Activated T-helper 2 cell treated with anti-CD3 and anti-CD28 coated beads, Interferon-gamma antibody, Interleukin-2, Interleukin-4, amounts not matched to agents 10 μg/mL and 5 μg/mL and 100 μg/mL, durations not matched to agents 14 hours and 24 hours and 36 hours (primary cell): ENCODE measurements at regions not wholly inside any gene's neighbourhood (a gene's known extent, or its start where the extent isn't known, plus 50 kb on each side); places are given as distances from the start of the nearest gene placed in this dataset.
A peak's percentile ranks its signal among the peaks of the same experiment; 100 is the strongest.
"Not testable (repeated sequence)": the region's sequence is repeated elsewhere in the genome, so short reads cannot be mapped to it uniquely, and the experiment has no call there.

Experiments used
- DNase-seq: peaks from one replicate; pipeline ENCODE4 v3.0.0; 2021; ENCODE audit warnings: low spot score
- H3K27ac Mint-ChIP-seq: one replicate; pipeline ENCODE4 v1.8.0; 2021; ENCODE audit warnings: mixed read lengths
- H3K27me3 Mint-ChIP-seq: one replicate; pipeline ENCODE4 v1.8.0; 2021; ENCODE audit warnings: low read depth, mixed read lengths
- H3K36me3 Mint-ChIP-seq: one replicate; pipeline ENCODE4 v1.8.0; 2021; ENCODE audit warnings: low read depth, mixed read lengths
- H3K4me1 Mint-ChIP-seq: one replicate; pipeline ENCODE4 v1.8.0; 2021; ENCODE audit warnings: low read depth, mixed read lengths
- H3K4me3 Mint-ChIP-seq: one replicate; pipeline ENCODE4 v1.8.0; 2021; ENCODE audit warnings: low read depth, mild to moderate bottlenecking, moderate library complexity, mixed read lengths
- H3K9me3 Mint-ChIP-seq: one replicate; pipeline ENCODE4 v1.8.0; 2021; ENCODE audit warnings: mixed read lengths
- intact Hi-C: fragments of 100-400 bp; cut with micrococcal nuclease; formaldehyde crosslinking; loops from one replicate; pipeline ENCODE4 v1.15.1; 2023

DNA sequence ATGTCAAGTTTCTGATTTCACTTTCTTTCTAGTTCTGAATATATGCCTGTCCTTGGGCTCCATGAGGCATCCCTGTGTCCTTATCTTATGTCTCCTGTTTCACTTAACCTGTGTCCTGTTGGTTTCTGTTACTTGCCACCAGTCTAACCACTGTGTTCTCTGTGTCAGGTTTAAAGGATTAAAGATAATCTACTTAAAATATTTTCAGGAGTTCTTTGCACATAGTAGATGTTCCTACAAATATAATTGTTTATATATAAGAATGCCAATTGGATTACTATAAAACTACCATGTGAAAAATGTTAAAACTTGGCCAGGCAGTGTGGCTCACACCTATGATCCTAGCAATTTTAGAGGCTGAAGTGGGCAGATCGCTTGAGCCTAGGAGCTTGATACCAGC is 406.4 kb downstream of the CCER1 start:
- no peaks in the 10 kb centered on the region for H3K27me3 Mint-ChIP-seq
- H3K4me3 Mint-ChIP-seq, result no peak overlapping the region
- intact Hi-C loops, result no loop called here
- no peak for DNase-seq
- H3K27ac Mint-ChIP-seq, result no peak overlapping the region
- H3K9me3 Mint-ChIP-seq, result no peaks in the 10 kb centered on the region
- H3K4me1 Mint-ChIP-seq, result no peaks in the 10 kb centered on the region
- no peaks in the 10 kb centered on the region for H3K36me3 Mint-ChIP-seq

- Mint-ChIP-seq H3K36me3 (no peaks in the 10 kb centered on the region), H3K9me3 (no peaks in the 10 kb centered on the region), H3K4me3 (no peak overlapping the region), H3K4me1 (no peaks in the 10 kb centered on the region), H3K27me3 (no peaks in the 10 kb centered on the region), H3K27ac (no peak overlapping the region)
- intact Hi-C loops, result no loop called here
- no peak for DNase-seq
These were observed 408.5 kb downstream of the CCER1 start for GRCh38 chr12:90546511-90546910.

- Mint-ChIP-seq H3K4me3 (no peak overlapping the region), H3K9me3 (no peaks in the 10 kb centered on the region), H3K4me1 (no peaks in the 10 kb centered on the region), H3K36me3 (no peaks in the 10 kb centered on the region), H3K27me3 (no peaks in the 10 kb centered on the region), H3K27ac (no peak overlapping the region)
- intact Hi-C loops, result no loop called here
- DNase-seq, result no peak
These were observed 411.1 kb downstream of the CCER1 start for GRCh38 chr12:90543841-90544240.

GRCh38 chr12:90543374-90543773 is 411.6 kb downstream of the CCER1 start:
- DNase-seq, result no peak
- no peak overlapping the region for H3K4me3 Mint-ChIP-seq
- intact Hi-C loops, result no loop called here
- no peaks in the 10 kb centered on the region for H3K4me1 Mint-ChIP-seq
- no peaks in the 10 kb centered on the region for H3K36me3 Mint-ChIP-seq
- H3K27me3 Mint-ChIP-seq, result no peaks in the 10 kb centered on the region
- no peak overlapping the region for H3K27ac Mint-ChIP-seq
- no peaks in the 10 kb centered on the region for H3K9me3 Mint-ChIP-seq

GRCh38 chr12:90542852-90543251 is 412.1 kb downstream of the CCER1 start:
- DNase-seq, H3K27me3 Mint-ChIP-seq, intact Hi-C loops, H3K4me3 Mint-ChIP-seq, H3K4me1 Mint-ChIP-seq, H3K9me3 Mint-ChIP-seq, H3K36me3 Mint-ChIP-seq, H3K27ac Mint-ChIP-seq: not testable (repeated sequence)

DNA sequence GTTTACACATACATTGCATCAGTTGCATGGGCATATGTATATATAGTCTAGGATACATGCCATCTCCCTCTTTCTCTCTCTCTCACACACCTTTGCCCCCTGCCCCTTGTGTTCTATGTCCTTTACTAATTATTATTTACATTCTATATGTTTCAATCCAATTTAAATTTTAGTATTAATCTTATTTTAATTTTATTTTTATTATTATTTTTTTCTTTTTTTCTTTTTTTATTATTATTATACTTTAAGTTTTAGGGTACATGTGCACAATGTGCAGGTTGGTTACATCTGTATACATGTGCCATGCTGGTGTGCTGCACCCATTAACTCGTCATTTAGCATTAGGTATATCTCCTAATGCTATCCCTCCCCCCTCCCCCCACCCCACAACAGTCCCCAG is 421.1 kb downstream of the CCER1 start:
- H3K36me3 Mint-ChIP-seq, H3K4me3 Mint-ChIP-seq, H3K27ac Mint-ChIP-seq, H3K27me3 Mint-ChIP-seq, intact Hi-C loops, H3K9me3 Mint-ChIP-seq, H3K4me1 Mint-ChIP-seq, DNase-seq: not testable (repeated sequence)

DNA sequence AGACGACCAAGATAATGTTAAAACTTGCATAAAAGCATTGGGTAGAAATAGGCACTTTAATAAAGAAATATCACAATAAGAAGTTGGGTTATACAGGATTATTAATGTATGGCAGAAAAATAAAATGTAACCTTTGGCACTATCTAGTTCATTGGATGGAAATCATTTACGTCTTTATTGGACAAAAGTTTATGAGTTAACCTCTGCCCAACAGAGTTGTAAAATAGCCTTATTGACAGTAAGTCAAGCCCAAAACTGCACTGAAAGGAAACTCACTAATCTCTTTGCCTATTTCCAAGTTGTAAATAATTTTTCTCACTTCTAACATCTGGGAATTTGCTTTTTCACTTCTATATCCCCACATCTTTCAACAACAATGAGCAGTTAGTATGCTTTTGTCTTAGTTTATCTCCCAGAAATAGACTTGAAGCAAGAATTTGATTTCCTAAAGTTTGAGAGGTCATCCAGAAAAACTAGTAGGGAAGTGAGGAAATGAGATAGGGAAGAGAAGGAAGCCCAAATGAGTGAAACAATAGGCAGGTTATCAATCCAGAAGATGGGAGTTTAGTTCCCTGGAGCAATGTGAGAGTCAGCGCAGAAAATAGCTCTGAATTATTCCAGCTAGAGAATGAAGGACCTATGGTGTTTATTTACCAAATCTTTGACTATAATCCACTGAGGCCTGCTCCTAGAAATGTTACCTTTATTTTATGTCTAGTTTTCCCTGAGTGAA is 434.8 kb downstream of the CCER1 start:
- intact Hi-C loops, result no loop called here
- Mint-ChIP-seq H3K4me1 (peaks cover 19% of the 10 kb centered on the region), H3K27me3 (no peaks in the 10 kb centered on the region), H3K27ac (no peak overlapping the region), H3K4me3 (no peak overlapping the region), H3K36me3 (no peaks in the 10 kb centered on the region), H3K9me3 (peaks cover 2% of the 10 kb centered on the region)
- DNase-seq, result no peak

GRCh38 chr12:90519285-90519684 is 435.7 kb downstream of the CCER1 start:
- Mint-ChIP-seq H3K27me3 (no peaks in the 10 kb centered on the region), H3K9me3 (peaks cover 2% of the 10 kb centered on the region), H3K4me1 (peaks cover 20% of the 10 kb centered on the region), H3K36me3 (no peaks in the 10 kb centered on the region), H3K27ac (no peak overlapping the region), H3K4me3 (no peak overlapping the region)
- DNase-seq, result no peak
- intact Hi-C loops, result no loop called here

GRCh38 chr12:90515199-90516175 is 439.5 kb downstream of the CCER1 start:
- Mint-ChIP-seq H3K36me3 (no peaks in the 10 kb centered on the region), H3K9me3 (peaks cover 2% of the 10 kb centered on the region), H3K4me3 (peak overlapping the region; percentile 23), H3K27ac (peak overlapping the region; percentile 68), H3K4me1 (peaks cover 23% of the 10 kb centered on the region), H3K27me3 (no peaks in the 10 kb centered on the region)
- no peak for DNase-seq
- intact Hi-C loops, result no loop called here

- no peaks in the 10 kb centered on the region for H3K27me3 Mint-ChIP-seq
- no peak for DNase-seq
- no peak overlapping the region for H3K4me3 Mint-ChIP-seq
- H3K36me3 Mint-ChIP-seq, result no peaks in the 10 kb centered on the region
- H3K9me3 Mint-ChIP-seq, result peaks cover 2% of the 10 kb centered on the region
- H3K27ac Mint-ChIP-seq, result no peak overlapping the region
- H3K4me1 Mint-ChIP-seq, result peaks cover 21% of the 10 kb centered on the region
- intact Hi-C loops, result no loop called here
These were observed 440.7 kb downstream of the CCER1 start for GRCh38 chr12:90514325-90514724.

DNA sequence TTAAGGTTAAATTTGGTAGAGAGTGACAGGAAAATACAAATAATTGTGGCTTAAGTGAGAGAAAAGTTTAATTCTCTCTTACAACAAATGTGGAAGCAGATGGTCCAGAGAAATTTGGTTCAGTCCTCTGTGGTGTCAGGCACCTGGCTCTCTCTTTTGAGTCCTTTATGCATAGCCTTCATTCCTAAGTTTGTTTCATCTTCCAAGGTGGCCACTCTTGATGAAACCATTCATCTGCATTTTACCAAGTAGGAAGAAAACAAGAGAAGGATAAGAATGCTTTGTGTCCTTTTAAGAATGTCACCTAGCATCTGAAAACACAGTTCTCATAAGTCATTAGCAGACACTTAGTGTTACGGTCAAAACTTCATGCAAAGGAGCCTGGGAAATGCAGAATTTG is 442.5 kb downstream of the CCER1 start:
- Mint-ChIP-seq H3K27ac (no peak overlapping the region), H3K4me3 (no peak overlapping the region), H3K9me3 (no peaks in the 10 kb centered on the region), H3K36me3 (no peaks in the 10 kb centered on the region), H3K4me1 (peaks cover 16% of the 10 kb centered on the region), H3K27me3 (no peaks in the 10 kb centered on the region)
- DNase-seq, result no peak
- intact Hi-C loops, result no loop called here

GRCh38 chr12:90510948-90511347 is 444.0 kb downstream of the CCER1 start:
- peaks cover 10% of the 10 kb centered on the region for H3K4me1 Mint-ChIP-seq
- no peak overlapping the region for H3K27ac Mint-ChIP-seq
- no peaks in the 10 kb centered on the region for H3K9me3 Mint-ChIP-seq
- no peaks in the 10 kb centered on the region for H3K27me3 Mint-ChIP-seq
- H3K36me3 Mint-ChIP-seq, result no peaks in the 10 kb centered on the region
- intact Hi-C loops, result no loop called here
- no peak overlapping the region for H3K4me3 Mint-ChIP-seq
- no peak for DNase-seq

- H3K4me3 Mint-ChIP-seq, result no peak overlapping the region
- H3K9me3 Mint-ChIP-seq, result no peaks in the 10 kb centered on the region
- no peak overlapping the region for H3K27ac Mint-ChIP-seq
- no peak for DNase-seq
- H3K36me3 Mint-ChIP-seq, result no peaks in the 10 kb centered on the region
- H3K27me3 Mint-ChIP-seq, result no peaks in the 10 kb centered on the region
- H3K4me1 Mint-ChIP-seq, result no peaks in the 10 kb centered on the region
- intact Hi-C loops, result no loop called here
These were observed 450.2 kb downstream of the CCER1 start for GRCh38 chr12:90504806-90505205.
